ENCODE measurements at regions not wholly inside any gene's neighbourhood (a gene's known extent, or its start where the extent isn't known, plus 50 kb on each side); places are given as distances from the start of the nearest gene placed in this dataset.

DNA sequence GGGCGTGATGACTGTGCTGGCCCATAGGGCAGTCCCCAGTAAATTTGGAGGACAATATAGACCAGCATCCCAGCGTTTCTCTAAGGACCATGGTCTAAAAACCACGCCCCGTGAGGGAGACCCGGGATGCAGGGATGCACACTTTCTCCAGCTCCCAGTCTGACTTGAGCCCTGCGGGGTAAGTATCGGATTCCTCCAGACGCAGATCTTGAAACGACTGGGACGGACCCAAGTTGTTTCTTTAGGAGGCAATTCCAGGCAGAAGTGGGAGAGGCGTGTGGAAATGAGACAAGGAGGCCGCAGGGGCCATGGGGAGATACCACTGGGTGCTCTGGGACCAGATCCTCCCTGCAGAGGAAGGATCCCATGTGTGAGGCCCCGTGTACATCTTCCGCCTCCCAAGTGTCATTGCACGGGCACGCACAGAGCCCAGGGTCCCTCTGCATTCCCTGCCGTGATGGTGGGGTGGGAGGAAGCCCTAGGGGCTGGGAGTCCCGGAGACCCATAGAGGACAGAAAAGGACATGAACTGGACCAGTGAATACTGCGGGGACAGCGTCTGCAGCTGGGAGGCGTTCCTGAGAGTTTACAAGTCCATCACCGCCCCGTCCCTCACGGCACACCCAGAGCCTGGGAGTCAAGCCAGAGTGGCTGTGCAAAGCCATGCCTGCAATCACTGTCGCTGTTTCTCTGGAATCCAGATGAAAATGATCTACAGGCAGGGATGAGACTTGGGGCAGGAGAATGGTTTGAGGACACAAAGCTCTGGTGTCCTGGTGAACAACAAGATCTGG, 522.9 kb downstream of the CDH26 start:
- no peak for DNase-seq (ENCODE audit: low spot score)

DNA sequence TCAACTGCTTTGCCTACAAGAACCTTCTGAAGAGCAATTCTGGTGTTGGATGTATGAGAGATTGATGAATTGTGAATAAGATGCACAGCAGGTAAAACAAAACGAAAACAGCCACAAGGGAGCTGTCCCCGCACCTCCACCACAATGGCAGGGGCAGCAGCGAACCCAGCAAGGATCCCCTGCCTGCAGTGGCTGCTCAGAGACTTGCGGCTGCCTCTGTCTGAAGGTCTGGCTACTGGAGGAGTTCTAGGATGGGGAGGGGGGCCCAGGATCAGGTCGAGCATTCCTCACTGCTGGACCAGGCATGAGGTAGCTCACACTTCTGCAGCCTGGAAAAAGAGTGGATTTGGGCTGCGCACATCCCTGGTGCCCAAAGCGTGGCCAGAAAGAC, 523.5 kb downstream of the CDH26 start:
- DNase-seq (ENCODE audit: low spot score) = no peak

DNA sequence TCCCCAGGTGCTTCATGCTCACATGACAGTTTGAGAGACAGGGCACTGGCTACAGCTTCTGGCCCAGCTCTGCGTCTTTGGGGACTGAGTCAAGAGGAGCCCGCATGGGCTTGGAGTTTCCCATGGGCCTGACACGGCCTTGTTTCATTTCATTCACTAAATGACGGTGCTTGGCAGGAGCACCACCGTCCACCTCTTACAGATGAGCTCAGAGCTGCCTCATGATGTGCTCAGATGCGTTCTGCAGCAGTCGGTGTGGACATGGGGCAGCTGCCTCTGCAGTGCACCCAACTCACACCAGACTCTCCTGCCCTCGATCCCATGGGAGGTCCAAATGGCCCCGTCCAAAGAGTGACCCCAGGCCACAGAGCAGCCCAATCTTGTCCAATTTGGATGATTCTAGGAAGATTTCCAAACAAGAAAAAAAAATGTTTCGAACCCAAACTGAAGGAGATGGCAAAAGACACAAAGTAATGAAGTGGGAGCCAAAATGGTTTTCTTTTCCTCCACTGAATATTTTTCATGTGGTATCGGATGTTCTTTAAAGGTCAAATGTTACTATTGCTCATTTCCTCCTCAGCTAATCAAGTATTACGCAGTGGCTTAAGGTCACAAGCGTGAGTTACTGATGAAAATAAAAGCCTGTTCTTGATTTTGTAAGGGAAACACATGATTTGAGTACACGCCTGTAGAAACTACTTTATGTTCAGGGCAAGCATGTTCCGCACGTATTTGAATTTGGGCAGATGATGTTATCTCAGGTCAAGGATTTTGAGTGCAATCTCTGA, 524.2 kb downstream of the CDH26 start:
- DNase-seq (ENCODE audit: low spot score) = no peak

DNA sequence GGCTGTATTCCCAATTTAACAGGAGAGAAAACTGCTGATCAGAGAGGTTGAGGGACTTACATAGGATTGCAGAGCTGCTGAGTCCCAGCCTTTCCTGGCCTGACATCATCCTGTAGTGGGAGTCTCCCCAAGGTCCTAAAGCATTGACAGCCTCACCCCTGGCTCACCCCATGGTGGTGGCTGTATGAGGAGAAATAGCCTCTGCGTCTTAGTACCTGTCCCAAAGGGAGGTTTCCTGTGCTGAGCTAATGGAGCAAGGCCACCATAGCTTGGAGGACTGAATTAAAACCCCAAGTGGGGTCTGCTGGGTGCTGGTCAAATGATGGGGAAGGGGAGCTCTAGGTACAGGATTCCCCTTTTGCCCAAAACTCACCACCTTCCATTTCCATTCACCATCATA, 525.1 kb downstream of the CDH26 start:
- no peak for DNase-seq (ENCODE audit: low spot score)

DNA sequence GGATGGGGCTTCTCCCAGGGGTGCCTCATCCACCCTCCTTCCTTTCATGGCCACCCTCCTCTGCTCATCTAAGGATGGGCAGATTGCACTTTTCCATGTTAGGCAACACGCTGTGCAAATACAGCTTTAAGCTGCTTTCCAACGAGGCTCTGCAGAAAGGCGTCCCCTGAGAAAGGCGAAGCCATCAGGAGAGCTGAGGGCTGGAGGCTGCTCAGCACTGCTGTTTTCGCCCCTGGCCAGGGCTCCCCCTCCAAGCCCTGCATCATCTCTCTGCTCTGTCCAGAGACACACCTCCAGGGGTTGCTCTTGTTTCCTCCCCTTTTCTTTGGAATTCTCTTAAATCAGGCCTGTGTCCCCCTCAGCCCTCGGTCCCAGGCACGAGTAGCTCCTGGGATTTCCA, 526.1 kb downstream of the CDH26 start:
- no peak for DNase-seq (ENCODE audit: low spot score)

DNA sequence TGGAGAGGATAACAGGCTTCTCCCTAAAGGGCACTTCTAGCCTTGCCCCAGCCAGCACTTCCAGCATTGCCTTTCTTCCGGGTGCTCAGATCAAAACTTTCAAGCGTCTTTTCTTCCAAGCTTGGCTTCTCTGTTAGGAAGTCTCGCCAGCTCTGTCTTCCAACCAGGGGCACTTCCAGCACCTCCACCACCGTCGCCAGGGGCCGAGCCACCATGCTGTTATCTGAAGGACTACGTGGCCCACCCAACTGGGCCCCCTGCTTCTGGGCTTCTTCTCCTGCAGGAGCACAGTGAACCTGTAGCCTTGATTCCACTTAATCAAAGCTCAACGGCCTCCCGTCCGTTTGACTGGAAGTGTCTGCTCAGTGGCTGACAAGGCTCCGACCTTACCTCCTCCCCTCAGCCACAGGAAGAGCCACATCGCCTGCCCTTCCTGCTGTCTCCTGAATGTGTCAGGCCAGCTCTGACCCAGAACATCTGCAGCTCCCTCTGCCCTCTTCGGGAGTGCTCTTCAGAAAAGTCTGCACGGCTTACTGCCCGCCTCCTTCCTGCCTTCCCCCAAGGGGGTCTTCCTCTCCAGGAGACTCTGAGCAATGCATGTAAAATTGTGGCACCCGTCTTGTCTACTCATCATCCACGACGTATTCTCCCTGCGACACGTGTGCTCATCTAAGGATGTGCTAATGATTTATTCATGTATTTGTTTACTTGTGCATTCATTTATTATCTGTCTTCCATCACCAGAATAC, 527.0 kb downstream of the CDH26 start:
- DNase-seq (ENCODE audit: low spot score) = no peak

DNA sequence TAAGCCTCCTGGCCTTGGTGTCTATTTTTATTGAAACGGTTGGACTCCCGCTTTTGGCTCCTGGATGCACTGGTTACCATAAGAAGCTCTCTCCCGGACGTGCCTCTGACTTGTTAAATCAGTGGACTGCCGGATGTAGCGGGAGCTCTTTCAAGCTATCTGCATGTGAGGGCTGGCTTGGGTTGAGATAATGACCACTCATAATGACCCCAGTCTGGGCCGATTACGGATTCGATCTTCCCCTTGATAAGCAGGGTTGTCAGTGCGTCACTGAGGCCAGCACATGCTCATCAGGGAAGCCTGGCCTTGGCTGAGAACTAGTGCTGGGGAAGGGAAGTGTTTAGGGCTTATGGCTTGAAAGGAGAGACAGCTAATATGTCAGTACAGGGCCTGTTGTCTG, 528.1 kb downstream of the CDH26 start:
- no peak for DNase-seq (ENCODE audit: low spot score)

DNA sequence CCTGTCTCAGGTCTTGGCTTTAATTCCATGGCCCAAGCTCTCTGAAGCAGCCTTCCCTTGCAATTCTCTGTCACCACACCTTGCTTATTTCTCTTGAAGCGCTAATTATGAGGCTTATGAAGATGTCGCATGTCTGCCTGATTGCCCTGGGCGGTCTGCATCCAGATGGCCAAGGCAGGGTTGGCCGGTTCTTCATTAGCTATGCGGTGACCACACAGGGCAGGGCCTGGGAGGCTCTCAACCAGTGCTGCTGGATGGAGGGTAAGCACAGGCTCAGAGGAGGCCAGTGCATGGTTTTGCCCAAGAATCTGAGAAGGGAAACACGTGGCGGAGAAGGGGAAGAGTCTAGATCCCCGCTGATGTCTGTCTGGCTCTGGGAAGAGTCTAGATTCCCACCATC, 528.7 kb downstream of the CDH26 start:
- DNase-seq (ENCODE audit: low spot score) = no peak

DNA sequence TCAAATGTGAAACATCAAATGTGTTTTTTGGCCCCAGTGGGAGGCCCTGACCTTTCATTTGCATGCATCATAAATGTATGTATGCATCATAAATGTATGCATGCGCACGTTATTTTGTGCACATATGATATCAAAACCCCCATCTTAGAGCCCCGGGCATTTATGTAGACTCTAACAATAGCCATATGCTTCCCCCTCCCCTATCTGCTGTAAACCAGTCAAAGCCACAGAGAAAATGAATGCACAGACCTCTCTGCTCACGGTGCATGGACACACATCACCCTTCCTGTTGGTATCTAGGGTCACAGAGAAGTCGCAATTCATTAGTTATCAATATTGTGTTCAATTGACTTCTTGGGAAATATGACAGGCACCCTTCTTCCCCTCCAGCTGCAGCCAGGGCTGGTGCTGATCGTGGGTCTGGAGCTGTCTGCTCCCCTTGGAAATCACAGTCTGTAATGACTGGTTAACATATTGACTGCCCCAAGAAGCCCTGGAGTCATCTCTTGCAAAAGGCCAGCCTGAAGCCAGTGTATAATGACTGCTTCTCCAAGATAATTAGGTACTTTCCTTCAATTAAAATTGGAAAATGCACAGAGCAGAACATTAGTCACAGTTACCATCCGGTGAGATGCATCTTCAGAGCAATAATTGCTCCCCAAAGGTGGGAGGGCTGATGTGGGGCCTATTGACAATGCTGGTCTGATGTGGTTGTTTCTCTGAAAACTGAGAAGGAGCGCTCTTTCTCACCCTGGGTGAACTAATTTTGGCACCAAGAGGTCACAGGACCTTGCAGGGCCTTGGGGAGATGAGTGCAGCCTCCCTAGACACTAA, 532.2 kb downstream of the CDH26 start:
- no peak for DNase-seq (ENCODE audit: low spot score)

DNA sequence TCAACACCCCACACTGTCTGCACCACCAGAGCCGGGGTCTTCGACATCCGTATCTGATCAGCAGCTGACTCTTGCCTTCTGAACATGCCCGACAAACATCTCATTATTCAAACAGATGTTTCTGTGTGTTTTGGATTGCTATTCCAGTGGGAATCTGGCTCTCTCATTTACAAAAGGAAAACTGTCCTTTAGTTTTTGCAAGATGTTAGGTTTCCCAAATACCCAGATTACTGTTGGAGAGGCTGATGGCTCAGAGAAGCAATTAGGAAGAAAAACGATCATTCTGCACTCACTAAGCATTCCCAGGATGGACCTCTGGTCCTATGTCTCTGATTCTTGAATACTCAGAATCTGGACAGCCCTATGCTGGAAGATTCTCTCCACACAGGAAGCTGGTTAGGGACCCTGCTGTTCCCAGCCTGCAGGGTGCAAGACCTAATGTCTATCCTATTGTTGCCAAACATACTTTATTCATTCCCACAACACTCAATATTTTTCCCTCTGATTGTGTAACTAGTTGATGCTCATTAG, 532.9 kb downstream of the CDH26 start:
- no peak for DNase-seq (ENCODE audit: low spot score)

DNA sequence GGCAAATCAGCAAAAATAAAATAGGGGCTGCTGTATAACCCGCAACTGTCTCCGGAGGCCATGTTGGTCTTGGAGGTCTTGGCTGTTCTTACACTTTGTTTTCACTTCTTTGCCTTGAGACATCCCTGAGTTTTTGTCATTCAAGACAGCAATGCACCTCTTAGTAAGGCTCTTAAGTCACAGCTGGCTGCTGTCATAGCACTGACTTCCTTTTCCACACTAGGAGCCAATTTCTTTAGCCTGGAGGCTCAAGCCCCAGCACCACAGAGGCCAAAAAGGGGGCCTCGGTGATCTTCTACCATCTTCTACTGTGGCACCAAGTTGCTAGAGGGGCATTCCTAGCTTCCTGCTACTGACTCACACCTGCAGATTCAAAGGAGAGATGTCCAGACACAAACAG, 536.3 kb downstream of the CDH26 start:
- no peak for DNase-seq (ENCODE audit: low spot score)

DNA sequence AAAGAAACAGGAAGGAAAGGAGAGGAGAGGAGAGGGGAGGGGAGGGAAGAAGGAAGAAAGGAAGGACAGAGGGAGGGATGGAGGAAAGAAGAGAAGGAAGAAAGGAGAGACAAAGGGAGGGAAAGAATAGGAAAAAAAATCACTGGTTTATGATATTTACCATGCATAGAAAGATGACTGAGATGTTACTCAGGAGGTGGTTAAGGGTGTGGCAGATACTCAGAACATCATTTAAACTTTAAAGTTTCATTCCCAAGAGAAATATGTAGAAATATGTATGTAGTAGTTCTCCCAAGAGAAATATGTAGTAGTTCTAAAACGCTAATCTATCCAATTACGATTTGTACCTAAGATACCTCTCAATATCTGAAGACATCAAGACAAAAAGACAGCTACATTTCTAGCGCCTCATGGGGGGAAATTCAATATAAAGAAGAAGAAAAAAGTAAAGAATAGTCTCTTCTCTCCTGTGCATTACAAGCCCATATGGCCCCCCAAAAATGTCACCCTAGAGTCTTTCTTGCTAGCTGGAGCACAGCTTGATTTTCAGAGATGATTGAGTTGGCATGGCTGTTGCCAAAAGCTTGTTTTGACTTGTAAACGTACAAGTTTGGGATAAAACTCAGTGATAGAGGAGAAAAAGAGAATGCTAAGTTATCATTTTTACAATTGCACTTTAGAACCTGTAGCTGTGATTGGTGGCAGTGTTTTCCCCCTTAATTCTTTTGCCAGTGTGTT, 539.2 kb downstream of the CDH26 start:
- no peak for DNase-seq (ENCODE audit: low spot score)

DNA sequence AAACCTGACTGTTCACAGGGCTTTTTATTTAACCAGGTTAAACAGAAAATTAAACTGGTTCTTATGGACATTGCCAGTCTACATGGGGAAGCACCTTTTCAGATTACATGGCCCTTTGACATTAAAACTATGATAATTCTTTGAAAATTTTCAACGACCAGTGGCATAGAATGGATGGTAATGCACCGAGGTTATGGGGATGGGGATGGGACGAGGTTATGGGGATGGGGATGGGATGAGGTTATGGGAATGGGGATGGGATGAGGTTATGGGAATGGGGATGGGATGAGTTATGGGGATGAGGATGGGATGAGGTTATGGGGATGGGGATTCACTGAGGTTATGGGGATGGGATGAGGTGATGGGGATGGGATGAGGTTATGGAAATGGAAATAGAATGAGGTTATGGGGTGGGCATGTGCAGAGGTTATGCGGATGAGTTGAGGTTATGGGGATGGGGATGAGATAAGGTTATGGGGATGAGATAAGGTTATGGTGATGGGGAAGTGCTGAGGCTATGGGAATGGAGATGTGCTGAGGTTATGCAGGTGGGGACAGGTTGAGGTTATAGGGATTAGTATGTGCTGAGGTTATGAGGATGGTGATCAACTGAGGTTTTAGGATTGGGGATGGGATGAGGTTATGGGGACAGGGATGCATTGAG, 541.9 kb downstream of the CDH26 start:
- DNase-seq (ENCODE audit: low spot score) = no peak

DNA sequence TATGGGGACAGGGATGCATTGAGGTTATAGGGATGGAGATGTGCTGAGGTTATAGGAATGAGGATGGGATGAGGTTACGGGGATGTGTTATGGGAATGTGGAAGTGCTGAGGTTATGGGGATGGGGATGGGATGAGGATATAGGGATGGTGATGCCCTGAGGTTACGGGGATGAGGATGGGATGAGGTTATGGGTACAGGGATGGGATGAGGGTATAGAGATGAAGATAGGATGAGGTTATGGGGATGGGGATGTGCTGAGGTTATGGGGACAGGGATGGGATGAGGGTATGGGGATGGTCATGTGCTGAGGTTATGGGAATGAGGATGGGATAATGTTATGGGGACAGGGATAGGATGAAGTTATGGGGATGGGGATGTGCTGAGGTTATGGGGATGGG, 542.8 kb downstream of the CDH26 start:
- DNase-seq (ENCODE audit: low spot score) = no peak

DNA sequence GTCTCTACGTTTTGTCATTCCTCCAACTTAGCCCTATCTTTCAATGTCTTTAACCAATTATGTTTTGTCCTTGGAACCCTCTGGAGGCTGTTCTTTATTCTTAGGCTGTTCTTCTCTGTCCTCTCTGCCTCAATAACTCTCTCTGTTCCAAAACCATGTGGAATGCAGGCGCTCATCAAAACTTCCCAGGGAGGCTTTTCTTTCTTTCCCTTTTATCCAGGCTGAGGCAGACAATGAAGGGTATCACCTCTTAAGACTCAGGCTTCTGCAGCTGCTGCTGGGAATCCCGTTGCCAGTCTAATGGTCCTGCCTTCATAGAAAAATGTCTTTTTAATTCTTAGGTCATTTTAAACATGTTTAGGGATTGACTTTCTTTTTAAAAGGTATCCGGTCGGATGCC, 544.7 kb downstream of the CDH26 start:
- no peak for DNase-seq (ENCODE audit: low spot score)

DNA sequence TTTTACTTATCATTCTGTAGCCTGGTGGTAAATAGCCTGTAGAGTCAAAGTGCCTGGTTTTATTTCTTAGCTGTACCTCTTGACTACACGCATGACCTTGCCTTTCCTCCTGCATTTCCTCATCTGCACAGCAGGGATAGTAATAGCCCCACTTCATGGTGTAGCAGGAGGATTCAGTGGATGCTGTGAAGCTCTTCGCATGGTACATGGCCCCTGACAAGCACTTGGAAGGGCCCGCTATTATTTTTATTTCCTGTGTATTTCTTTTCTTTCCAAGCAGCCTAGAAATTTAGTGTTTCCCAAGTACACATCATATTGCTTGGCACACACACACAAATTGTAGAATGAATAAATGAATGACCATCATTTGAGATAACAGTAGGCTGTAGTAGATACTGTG, 547.2 kb downstream of the CDH26 start:
- no peak for DNase-seq (ENCODE audit: low spot score)

DNA sequence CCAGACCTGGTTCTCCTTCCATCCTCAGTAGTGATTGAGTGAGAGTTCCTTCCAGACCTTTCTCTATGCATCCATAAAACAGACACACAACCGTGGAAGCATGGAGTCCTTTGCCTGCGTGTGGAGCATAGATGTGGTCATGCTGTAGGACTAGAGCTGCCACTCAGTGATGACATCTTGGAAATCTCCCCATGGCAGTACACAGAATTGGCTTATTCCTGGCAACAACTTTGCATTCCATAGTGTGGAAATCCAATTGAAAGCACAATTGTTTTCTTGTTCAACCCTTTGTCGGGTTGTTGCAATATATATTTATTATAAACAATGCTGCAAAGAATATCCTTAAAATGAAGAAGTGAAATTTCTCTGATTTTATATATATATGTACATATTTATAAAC, 547.8 kb downstream of the CDH26 start:
- DNase-seq (ENCODE audit: low spot score) = no peak

DNA sequence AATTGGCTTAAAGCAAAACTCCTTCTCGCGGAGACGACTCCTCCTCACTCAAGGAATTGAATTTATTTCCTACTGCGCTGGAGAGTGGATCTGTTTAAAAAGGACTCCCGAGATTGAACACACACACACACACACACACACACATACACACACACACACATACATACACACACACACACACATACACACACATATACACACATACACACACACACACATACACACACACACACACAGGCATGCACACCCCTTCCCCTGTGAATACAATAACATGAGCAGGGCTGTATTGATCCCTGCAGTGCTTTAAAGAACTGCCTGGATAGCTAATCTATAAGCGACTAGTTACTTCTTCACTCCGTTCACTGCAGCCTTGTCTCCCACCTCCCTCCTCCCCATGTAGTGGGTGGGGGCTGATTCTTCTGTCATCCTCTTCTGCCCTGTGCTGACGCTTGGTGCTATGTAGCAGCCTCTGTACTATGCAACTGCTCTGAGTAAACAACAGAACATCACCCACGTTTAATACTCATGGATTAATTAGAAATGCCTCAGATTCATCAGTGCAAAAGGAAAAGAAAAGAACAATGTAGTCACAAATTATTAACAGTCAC, 549.0 kb downstream of the CDH26 start:
- no peak for DNase-seq (ENCODE audit: low spot score)

DNA sequence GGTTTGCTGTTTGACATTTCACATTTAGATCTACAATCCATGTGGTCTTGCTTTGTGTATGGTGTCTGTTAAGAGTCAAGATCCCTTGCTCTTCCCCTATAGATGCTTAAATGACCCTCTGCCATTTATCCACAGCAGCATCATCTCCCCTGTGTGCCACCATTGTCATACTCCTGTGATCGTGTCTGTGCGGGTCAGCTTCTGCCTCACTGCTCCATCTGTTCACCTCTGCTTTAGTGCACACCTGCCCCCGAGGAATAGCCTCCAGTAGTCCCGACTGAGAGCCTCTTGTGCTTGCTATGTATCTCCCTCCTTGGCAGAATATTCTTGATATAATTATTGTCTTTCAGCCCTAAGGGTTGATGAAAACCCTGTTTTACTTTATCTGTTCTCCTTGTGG, 551.2 kb downstream of the CDH26 start:
- no peak for DNase-seq (ENCODE audit: low spot score)

DNA sequence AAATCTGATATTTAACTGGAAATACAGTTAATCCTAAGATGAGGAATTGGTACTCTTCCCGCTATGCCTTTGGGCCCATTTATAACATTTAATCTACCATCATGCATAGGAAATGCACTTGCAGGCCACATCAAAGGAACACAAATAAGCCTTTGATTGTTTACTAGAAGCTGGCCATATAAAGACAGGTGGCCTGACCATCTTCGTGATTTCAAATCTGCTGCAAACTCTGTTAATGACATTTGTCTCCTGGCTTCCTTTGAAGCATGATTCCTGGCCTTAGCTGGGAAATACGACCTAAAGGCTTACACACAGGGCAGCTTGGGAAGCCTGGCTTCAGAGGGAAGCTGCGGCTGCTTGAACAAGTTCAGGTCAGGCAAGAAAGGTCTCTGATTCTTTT, 552.1 kb downstream of the CDH26 start:
- DNase-seq (ENCODE audit: low spot score) = no peak

Data from CD4-positive, alpha-beta T cell treated with Interleukin-6 at 100 ng/mL for 8 hours (primary cell).